GM12864 (cell line): ENCODE measurements at regions not wholly inside any gene's neighbourhood (a gene's known extent, or its start where the extent isn't known, plus 50 kb on each side); places are given as distances from the start of the nearest gene placed in this dataset.

ENCODE experiments used
- DNase-seq: peaks from one replicate; pipeline ENCODE4 v3.0.0-alpha.2; 2011; ENCODE audit warnings: low read depth
- H3K4me3 ChIP-seq: 2 replicates; pipeline ENCODE4 v1.5.1; 2011; ENCODE audit warnings: mild to moderate bottlenecking, low read depth, low read length, control low read depth
- TF ChIP-seq, protein P1 (sequence below): IDR thresholded peaks from 2 replicates; pipeline ENCODE4 v1.5.1; 2011; ENCODE audit warnings: low read depth, mild to moderate bottlenecking, moderate library complexity, low read length, control low read depth, inconsistent platforms; ENCODE audit errors: missing control alignments

DNA sequence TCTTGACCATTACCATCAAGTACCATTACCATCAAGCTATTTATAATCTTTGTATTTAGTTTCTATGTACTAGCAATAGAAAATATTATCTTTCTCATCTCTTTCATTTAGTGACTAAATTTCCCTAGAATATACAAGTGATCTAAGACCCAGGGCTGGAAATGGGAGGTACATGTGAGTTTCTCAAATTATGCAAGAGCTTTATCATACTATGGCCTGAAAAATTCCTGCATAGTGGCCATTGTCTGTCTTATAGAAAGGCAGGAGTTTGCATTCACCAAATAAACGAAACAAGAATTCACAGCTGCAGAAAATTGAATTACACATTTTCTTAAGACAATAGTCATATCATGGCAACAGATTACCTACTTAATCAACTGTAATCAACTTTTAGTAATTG lies 50.7 kb upstream of the HDAC9 start:
- TF ChIP-seq, protein P1, sequence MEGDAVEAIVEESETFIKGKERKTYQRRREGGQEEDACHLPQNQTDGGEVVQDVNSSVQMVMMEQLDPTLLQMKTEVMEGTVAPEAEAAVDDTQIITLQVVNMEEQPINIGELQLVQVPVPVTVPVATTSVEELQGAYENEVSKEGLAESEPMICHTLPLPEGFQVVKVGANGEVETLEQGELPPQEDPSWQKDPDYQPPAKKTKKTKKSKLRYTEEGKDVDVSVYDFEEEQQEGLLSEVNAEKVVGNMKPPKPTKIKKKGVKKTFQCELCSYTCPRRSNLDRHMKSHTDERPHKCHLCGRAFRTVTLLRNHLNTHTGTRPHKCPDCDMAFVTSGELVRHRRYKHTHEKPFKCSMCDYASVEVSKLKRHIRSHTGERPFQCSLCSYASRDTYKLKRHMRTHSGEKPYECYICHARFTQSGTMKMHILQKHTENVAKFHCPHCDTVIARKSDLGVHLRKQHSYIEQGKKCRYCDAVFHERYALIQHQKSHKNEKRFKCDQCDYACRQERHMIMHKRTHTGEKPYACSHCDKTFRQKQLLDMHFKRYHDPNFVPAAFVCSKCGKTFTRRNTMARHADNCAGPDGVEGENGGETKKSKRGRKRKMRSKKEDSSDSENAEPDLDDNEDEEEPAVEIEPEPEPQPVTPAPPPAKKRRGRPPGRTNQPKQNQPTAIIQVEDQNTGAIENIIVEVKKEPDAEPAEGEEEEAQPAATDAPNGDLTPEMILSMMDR: no peak
- no peak overlapping the region for H3K4me3 ChIP-seq
- no peak for DNase-seq

DNA sequence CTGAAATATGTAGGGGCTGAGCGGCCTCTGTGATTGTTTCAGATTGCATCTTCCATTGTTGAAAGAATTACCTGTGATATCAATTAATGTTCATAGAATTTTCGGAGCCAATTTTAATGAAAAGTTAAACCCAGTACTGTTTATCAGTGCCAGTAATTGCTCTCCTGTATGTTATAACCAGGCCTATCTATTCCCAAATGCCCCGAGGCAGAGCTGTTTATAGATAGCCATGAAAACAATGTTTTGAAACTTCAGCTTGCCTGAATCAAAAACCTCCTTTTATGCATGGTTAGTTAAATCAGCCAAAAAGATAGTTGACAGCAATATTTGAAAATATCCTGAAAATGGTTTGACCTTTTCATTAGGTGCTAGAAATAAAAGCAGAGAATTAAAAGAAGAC lies 50.1 kb upstream of the HDAC9 start:
- TF ChIP-seq, protein P1: no peak
- DNase-seq: no peak
- H3K4me3 ChIP-seq: no peak overlapping the region
